Right kidney (tissue), 1 donor: ENCODE measurements at regions not wholly inside any gene's neighbourhood (a gene's known extent, or its start where the extent isn't known, plus 50 kb on each side); places are given as distances from the start of the nearest gene placed in this dataset.
"Not testable (repeated sequence)": the region's sequence is repeated elsewhere in the genome, so short reads cannot be mapped to it uniquely, and the experiment has no call there.

Experiments used
- DNase-seq: peaks from one replicate; pipeline ENCODE4 v3.0.0-alpha.2; 2016

DNA sequence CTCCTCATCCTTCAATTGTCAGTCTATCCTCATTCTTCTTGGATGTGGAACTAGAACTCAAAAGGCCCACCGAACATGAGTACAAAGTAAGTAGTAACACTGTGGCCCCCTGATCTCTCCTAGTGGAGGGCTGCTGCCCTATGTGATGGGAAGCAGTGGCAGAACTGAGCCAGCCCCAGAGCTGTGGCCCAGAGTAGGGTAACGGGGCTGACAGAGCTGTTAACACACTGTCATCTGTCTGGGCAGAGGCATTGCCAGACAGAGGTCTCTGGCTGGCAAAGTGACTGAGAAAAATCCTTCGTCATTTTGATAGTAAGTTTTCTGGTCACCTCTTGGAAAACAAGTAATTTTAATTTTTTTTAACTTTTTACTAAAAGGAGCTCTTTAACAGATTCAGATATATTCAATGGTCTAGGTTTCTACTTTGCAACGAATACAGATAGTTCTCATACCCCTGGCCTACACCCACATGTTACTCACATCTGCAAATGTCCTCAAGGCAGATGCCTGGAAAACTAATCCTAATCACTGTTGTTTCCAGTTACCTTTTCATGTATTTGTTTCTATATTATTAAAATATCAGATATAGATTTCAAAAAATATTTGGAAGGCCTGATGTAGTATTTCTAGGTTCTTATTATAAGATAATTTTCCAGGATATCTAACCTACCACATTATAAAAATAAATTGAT is 588.7 kb downstream of the CPS1 start:
- DNase-seq: no peak

DNA sequence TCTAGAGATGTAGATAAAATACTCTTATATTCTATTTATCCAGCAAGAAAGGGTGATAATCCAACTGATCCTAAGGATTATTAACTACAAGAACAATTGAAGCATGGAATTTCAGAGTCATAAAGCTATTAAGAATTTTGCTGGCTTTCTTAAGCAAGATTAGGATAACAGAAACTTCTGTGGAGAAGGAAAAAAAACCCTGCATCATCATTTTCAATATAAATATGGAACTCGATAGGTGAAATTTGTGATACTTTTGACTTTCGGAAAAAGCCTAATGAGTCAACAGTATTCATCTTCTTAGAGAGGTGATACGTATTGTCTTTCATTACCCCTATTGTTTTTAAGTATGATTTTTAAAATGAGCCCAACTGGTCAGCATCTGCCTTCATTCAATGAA is 593.3 kb downstream of the CPS1 start:
- no peak for DNase-seq

DNA sequence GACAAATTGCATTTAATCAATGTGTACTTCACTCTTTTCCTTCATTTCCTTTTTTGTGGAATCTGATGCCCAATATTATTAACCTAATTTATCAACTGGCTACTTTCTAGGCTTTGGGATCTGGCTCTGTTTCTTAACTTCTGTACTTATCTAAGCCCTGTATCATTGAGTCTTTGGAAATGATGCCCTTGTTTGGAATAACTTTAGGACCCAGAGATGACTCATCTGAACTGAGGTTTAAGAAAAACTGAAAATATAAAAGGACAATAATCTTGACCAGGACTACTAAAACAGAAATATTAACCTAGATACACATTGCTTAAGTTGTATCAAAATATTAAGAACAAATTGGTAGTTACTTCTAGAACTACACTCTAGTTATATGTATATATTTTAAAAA is 600.8 kb downstream of the CPS1 start:
- DNase-seq: no peak

DNA sequence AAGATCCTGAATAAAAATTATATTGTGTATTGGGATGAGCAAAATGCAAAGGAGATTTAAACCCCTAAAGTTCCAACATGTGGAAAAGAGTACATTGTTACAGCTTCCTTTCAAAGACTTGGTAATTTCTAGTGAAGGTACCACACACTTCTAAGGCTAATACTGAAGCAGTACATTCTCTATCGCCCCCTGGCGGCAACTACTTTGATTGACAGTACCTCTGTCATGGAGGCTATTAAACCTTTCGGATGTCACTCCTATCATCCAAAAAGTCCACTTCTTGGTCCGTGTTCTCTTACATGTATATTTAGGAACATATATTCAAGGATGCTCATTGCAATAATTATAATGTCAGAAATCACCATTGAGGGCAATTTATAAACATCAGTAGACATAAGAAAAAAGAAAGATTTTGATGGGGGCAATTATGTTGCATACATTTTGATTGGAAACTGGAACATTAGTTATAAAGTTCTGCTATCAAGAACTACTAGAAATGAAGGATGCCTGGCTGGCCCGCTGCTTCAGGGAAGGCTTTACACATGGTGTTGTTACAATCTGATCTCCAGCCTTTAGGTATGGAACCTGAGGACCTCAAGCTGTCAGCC is 601.6 kb downstream of the CPS1 start:
- peak; percentile 7 for DNase-seq

DNA sequence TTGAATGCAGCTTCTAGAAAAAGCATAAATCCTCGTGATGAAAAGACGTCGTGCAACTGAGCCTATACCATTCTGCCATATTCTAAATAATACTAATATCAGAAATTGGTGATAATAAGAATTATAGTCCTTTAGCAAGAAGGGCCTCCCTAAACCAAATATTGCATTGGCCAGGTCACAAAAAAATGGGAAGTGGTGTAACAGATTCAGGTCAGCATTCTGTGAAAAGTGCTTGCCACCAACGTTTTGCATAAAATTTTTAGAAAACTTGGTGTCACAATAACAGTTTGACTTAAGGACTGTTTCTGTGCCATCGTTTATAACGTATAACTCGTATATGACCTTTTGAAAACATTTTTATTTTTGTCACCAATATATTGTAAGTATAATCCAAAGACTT is 603.6 kb downstream of the CPS1 start:
- no peak for DNase-seq

DNA sequence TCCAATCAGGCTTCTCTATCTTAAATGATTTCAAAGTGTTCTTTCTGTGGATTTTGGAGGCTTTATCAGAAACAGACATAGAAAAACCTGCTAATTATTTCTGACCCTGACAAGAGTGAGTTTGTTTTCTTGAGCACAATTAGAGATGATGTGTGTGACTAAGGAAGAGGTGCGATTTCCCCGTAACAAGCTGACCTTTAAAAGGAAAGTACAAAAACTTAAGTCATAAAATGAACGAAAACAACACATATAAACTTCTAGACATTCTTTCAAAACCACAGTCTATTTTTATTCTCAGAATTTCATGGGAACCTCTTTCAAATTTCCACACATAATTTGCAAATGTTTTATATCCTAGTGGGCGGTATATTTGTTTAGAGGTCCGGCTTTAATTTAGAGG is 604.8 kb downstream of the CPS1 start:
- no peak for DNase-seq

DNA sequence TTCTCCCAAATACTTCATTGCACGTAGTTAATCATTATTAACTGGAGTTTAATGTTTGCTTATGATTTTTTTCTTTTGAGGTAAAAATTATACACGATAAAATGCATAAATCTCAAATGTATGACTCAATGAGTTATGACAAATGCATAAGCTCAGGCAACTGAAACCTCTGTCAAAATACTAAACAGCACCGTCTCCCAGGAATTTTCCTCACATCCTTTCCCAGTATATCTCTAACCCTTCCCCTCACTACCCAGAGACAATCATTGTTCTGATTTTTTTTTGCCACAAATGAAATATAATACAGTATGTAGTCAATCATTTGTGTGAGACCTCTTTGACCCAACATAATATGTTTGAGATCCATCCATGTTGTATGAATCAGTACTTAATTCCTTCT is 606.5 kb downstream of the CPS1 start:
- no peak for DNase-seq

DNA sequence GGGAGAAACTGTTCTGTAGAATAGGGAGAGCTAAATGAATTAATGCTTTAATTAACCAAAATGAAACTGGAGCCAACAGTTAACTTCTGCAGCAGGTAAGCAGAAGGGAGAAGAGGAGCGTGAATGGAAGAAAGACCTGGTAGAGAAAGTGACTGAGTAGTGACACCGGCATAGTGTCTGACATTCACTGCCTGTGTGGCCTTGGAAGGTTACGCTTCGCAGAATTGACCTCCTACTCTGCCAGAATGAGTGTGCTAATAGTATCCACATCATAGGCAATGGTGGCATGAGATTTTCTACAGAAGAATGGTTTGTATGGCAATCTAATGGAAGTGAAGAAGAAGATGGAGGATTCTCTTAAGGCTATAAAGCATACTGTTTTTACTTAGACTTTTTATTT is 614.4 kb downstream of the CPS1 start:
- DNase-seq: no peak

DNA sequence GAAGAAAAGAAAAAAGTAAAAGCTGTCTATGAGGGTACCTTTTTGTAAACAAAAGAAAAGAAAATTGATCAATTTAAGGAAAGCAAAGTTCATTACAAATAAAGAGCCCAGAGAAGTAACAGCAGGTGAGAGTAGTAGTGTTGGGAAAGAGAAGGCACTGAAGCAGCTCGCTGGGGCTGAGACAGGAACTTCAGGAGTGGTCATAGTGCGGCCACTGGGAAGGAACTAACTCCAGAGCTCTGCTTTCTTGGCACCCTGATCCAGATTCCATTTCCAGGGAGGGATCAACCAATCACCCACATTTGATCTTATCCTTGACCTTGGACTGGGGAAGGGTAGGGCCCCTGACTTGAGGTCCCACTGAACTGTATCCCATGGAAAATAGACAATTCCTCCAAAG is 617.6 kb downstream of the CPS1 start:
- DNase-seq: no peak

DNA sequence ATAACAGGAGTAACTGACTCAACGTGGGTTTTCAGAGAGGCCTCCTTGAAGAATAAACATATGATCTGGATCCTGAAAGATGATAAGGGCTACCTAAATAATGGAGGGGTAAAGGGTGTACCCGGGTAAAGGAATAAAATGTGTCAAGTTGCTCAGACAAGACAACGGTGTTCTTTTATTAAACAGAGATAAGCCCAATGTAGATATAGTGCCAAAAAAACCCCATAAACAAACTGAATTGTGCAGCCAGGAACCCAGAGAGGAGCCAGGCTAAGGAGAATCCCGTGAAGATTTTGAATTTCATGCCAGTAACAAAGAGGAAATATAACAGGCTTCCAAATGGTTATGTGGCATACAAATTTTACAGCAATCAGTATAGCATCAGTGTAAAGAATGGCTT is 618.2 kb downstream of the CPS1 start:
- no peak for DNase-seq

DNA sequence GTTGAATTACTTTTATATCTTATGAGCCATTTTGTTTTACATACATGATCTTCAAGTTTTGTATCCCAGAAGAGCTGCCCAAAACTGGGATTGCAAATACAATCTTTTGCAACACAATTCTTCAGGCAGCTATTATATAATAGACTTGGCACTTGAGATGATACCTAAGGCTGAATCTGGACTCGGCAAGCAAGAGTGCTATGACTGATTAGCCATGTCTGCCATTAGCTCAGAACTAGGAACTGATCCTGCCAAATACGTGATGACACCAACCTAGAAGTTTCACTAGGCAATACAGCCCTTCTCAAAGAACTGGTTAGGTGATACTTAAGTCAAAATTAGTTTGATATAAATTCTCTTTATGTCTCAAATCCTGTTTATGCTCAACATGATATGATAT is 619.6 kb downstream of the CPS1 start:
- DNase-seq: no peak

DNA sequence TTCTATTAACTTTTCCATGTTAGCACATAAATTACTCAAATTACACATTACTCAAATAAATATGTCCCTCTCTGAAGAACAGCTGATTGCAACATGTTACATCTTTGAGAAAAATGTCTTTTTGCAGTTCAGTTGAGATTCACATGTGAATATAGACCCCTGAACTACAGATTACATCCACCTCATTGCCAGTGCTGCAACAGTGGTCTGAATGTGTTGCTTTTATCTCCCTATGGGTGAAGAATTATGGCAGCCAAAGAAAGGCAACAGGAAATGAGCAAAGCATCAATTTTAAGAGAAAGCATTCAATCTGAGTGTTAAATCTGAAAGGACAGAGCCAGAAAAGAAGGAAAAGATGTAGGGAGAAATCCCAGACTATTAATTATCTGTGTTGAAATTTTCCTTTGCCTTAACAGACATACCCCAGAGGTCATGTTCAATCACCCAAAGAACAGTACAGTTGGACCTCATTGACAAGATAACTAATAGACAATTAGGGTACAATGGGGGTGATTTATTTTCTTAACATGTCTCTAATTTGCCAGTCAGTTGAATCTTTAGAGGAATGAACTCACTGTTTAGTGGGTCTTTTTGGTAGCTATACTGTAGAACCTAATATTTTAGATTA is 620.2 kb downstream of the CPS1 start:
- no peak for DNase-seq

DNA sequence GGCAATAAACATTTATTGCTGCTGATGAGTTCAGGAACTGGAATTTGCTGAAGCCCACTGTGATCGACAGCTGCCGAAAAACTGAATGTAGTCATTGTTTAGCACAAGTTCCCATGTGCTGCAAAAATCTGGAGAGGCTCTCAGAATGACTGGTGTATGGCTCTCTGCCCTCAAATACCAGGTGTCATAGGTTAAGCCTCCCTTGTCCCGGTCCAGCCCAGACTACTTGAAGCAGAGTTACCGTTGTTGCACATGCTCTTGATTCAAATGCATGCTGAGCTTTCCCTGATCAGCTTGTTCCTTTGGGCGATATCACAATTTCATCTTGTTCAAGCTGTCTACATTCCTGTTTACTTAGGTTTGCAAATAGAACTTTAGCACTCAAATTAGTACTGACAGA is 625.2 kb downstream of the CPS1 start:
- DNase-seq: no peak

DNA sequence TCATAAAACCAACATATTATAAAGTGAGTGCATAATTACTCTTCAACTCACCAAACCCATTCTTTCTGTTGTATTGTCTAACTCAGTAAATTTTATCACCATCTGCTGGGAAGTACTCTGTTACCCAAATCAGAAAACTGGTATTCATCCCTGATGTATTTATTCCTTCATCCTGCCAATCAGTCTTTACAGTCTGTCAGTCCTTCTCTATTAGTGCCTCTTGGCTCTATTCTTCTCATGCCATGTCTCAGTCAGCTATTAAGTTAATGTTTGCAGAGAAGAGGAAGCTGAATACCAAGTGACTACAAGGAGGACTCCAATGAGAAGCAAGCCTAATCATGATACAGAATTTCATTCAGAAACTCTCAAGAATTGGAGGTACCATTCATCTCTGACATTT is 631.2 kb downstream of the CPS1 start:
- DNase-seq: no peak

DNA sequence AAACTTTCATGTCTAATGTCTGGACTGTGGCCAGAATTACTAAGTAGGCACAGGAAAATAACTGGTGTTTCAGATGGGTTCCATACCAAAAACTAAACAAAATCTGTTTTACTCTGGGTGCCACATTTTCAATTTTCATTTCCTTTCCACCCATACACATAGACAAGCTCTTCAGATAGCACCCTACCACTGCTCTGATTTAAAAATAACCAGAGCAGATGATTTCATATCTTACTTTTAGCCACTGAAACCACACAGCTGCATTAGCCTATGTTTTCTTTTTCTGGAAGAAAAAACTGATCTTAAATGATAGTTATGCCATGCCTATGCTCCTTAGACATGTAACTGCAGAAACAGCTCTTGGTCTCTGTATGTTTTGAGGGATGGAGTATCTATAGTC is 647.6 kb downstream of the CPS1 start:
- DNase-seq: no peak

DNA sequence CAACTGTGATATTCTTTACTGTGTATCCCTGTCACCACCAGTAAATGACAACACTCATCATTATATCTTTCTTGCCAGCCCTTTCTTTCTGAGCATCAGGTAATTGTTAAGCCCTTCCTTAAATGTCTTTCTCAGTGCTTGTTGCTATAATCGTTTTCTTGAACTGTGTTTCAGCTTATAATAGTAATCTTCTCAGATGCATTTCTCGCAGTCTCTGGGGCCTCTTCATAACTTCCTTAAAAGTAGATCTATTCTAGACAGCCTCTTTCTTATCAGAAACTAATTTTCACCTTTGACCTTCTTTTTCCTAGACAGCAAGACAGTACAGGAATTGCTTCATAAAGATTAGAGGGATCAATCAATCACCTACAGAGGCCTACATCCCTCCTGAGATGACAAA is 648.1 kb downstream of the CPS1 start:
- DNase-seq: no peak

DNA sequence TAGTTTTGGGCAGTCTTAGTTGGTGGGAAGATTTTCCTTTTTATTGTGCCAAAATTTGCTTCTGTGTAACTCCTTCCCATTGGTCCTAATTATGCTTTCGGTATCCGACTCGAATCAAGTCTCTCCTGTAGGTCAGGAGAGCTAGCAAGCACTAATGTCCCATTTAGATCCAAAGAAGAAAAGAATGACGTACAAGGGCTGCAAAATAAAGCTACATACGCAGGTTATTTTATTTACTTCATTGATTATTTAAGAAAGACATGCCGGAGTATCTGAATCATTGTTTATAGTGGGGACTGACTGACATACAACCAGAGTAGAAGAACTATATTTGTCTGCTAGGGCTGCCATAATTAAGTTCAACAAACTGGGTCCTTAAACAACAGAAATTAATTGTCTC is 648.5 kb downstream of the CPS1 start:
- no peak for DNase-seq

DNA sequence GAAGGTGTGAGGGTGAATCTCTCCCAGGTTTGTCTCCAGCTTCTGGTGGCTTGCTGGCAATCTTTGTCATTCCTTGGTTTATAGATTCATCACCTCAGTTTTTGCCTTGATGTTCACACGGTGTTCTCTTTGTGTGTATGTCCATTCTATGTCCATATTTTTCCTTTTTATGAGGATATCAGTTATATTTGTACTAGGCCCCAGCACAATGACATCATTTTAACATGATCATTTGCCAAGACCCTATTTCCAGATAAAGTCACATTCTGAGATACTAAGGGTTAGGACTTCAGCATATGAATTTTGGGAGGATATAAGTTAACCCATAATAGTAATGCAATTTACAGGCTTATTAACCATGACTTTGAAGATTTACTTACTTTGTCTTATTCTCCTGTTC is 649.0 kb downstream of the CPS1 start:
- DNase-seq: no peak

DNA sequence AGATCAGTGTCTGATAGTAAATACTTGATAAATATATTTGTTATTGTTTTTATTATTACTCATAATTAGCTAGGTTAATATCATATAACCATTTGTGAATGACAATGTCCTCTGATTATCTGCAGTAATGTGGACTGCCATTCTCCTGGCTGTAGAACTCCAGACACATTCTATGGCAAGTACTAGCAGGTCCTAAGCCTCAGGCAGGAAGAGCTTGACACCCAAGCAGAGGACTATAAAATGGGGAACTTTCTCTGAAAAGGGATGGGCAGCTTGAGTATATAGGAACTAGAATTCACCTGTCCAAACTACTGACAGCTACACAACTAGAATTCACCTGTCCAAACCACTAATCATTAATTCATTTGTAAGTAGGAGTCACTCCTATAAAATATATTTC is 649.4 kb downstream of the CPS1 start:
- no peak for DNase-seq

DNA sequence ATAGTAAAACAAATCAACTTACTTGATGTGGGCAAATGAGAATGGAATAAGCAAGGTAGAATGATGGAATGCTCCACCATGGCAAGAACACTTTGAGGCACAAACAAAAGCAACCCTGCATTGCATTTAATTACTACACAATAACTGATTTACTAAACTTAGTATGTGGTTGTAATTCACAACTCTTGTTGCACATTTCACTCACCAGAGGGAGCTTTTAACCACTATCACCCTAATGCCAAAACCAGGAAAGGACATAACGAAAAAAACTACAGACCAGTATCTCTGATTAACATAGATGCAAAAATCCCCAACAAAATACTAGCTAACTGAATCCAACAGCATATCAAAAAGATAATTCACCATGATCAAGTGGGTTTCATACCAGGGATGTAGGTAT is 659.8 kb downstream of the CPS1 start:
- DNase-seq: no peak

DNA sequence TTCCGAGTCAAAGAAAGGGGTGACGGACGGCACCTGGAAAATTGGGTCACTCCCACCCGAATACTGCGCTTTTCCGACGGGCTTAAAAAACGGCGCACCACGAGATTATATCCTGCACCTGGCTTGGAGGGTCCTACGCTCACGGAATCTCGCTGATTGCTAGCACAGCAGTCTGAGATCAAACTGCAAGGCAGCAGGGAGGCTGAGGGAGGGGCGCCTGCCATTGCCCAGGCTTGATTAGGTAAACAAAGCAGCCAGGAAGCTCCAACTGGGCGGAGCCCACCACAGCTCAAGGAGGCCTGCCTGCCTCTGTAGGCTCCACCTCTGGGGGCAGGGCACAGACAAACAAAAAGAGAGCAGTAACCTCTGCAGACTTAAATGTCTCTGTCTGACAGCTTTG is 663.1 kb downstream of the CPS1 start:
- not testable (repeated sequence) for DNase-seq

DNA sequence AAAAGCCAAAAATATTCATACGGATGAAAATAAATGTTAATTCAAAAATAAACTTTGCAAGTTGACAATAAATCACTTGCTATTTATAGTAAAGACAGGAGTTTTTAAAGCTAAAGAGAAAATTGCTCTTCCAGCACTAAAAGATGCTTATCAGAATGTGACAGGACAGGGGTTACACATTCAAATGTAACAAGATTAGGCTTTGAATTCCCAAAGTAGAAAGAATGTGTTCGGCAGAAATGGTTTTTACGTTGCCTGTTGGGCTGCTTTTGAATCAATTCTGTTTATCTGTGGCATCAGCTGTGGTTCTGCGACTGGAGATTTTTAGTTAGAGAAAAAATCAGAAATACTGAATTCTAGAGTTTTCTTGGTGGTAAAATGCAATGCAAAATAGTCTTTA is 669.4 kb downstream of the CPS1 start:
- DNase-seq: no peak

DNA sequence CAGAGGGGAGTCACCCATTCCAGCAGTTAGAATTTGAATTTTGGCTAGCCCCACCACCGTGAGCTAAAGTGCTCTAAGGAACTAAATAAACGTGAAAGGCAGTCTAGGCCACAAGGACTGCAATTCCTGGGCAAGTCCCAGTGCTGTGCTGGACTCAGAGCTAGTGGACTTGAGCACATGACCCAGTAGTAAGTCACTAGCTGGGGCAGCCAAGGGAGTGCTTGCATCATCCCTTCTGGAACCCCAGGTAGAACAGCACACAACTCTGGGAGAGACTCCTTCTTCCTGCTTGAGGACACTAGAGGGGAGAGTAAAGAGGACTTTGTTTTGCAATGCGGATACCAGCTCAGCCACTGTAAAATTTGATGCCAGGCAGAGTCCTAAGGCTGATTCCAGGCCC is 672.2 kb downstream of the CPS1 start:
- DNase-seq: no peak

DNA sequence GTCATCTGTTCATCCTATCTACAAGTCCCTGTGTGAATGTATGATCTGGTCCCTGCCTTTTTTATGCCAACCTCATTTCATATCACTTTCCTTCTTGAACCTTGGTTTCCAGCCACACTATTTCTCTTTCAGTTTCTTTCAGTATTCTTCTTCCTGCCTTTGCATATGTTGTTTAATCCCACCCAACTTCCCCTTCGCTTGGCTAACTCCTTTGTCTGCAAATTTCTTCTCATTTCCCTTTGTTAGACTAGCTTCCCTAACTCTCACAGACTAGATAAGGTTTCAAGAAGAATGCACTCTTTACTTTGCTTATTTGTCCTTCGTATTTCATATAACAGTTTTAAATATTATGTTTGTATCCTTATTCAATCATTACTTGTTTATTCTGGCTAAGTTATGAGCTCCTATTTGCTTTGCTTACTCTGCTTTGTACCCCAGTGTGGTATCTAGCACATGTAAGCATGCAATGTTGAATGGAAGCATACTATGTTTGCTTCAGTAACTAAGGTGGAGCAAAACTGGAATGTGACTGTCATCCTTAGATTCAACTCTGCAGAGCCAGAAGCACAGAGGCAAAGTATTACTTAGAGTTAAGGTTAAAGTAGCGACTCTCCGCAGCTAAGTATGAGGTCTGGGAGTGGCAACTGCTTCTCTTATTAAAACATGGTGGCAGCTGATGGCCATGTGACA is 681.3 kb downstream of the CPS1 start:
- DNase-seq: no peak
